ENCODE measurements at regions not wholly inside any gene's neighbourhood (a gene's known extent, or its start where the extent isn't known, plus 50 kb on each side); places are given as distances from the start of the nearest gene placed in this dataset.

DNA sequence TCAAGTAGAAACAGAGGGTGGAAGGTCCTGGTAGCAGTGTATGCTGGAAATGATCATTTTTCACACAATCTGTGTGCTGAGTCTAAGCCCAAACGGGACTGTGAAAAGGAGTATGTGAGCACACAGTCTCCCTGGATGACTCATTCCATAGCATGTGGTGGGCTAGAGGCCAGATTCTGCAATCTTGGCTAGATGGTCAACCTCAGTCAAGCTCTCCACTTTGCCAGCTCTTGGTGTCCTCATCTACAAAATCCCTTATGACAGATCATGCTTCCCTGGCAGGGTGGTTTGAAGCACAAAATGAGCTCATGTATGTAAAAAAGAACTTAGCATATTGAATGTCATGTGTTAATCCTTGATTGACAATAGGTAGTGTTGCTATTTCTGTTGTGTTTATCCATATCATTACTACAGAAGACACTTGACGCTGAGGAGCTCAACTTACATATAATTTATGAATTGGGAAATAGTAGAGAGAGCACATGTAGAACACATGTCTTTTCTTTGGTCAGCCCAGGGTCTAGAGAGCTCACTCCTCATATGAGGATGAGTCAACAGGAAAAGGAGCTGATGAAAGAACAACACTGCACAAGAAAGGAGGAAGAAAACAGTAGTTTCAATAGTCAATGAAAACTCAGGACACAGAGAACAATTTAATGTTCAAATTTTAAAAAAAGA, 517.5 kb downstream of the BCL11B start:
- DNase-seq = no peak

DNA sequence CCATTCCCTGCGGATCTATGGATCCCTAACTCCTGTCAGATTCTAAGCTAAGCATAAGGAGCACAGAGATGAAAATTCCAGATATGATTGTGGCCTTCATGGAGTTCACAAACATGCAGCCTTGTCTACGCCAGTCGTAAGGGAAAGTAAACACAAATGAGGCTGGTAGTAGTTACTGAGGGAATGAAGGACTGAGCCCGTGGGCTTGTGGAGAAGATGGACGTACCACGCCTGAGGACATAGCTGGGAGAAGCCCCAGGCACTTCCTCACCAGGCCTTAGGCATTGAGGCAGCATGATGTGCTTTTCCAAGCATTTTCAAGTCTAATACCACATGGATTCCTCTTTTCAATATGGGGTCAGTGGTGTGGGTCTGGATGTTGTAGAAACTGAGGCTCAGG, 515.2 kb downstream of the BCL11B start:
- no peak for DNase-seq

DNA sequence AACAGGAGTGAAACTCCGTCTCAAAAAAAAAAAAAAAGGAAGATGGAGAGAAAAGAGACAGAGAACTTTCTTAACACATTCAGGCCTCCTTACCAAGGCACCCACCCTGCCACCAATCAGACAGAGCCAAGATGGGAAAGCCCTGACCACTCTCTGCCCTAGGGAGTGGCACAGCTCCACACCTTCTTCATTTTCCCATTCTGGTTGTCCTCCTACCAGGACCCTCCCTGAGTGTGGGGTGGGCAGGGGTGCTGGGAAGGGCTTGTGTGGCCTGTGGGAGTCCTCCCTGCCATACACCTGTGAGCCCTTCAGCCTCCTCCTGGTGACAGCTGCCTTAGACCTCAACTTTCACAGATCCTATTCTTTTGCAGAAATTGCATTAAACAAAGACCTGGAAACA, 513.6 kb downstream of the BCL11B start:
- DNase-seq = no peak

DNA sequence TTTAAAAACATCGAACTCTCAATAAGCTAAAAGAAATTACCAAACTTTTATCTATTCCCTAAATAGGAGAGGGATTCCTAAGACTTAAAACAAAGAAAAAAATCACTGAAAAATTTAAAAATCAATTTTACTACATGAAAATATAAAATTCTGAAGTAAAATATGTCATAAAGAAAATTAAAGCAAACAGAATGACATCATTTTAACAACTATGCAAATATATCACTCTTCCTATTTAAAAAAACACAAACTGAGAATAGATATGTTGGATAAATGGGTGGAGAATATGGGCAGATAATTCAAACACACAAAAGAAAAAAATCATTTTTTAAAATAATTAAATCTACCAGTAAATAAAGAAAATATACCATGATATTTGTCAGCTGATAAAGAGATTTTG, 510.0 kb downstream of the BCL11B start:
- no peak for DNase-seq

DNA sequence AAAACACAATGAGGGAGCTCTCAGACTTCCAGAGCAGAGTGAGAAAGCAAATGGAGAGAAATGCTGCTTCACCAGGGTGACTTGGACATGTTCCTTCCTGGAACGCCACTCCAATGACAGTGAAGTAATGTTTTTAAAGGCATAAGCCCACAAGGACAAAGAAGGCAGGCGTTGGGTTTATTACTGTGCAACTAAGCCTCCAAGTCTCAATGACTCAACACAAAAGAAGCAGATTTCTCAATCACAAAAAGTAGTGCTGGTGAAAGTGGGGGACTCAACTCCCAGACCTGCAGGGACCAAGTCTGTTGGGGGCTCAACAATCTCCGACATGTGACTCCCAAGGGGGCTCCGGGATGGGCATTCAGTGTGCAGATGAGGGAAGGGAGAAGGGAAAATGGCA, 505.2 kb downstream of the BCL11B start:
- DNase-seq = no peak

DNA sequence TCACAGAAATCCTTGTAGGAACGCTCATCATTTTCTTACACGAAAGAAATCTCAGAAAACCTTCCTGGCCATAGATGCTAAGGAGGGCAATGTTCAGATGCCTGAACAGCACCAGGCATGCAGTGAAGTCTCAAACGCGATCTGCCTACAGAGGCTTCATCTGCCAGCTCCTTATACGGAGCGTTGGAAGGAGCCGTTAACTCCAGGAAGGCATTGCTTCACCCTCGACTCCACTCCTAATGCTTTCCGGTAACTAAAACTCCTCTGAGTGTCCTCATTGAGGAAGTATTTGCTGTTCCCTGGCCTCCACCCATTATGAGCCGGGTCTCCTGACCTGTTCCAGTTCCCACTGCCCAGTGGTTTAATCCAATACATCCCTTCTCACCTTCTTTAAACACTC, 502.7 kb downstream of the BCL11B start:
- no peak for DNase-seq

DNA sequence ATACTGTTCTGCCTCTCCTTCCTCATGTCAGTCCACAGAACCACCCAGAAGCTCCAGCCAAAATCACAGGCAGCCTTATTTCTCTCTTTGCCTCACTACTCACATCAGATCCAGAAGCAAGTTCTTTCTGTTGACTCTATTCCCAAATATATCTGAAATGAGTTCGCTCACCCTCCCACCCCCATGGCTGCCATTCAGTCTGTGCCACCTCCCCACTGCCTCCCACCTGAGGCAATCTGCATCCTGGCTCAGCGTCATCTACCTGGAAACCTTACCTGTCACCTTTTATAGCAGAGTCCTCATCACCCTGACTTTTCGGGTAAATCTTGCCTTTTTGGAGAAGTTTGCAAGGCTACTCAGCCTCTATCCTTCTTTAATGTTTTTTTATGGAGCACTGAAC, 501.8 kb downstream of the BCL11B start:
- DNase-seq = no peak

- DNase-seq = no peak
Observed at GRCh38 chr14:98773814-98774213, 498.2 kb downstream of the BCL11B start.

- no peak for DNase-seq
Observed at GRCh38 chr14:98775892-98776291, 496.1 kb downstream of the BCL11B start.

GRCh38 chr14:98782062-98782461, 489.9 kb downstream of the BCL11B start:
- no peak for DNase-seq

DNA sequence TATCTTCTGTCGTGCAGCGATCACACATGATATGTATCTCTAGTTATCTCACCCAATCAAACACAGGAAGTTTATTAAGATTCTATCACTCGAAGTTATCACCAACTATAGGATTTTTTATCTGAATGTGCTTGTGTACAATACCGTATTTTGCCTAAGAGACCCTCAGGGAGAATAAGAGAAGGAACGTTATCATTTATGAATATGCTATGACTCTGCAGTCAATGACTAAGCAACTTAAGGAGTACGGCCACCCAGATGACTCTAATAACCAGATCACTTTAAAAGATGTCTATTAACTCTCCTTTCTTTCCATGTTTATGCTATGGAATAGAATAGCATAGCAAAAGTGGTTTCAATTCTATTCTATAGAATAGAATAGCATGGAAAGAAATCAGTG, 486.4 kb downstream of the BCL11B start:
- DNase-seq = no peak

- no peak for DNase-seq
Observed at GRCh38 chr14:98786456-98786855, 485.5 kb downstream of the BCL11B start.

DNA sequence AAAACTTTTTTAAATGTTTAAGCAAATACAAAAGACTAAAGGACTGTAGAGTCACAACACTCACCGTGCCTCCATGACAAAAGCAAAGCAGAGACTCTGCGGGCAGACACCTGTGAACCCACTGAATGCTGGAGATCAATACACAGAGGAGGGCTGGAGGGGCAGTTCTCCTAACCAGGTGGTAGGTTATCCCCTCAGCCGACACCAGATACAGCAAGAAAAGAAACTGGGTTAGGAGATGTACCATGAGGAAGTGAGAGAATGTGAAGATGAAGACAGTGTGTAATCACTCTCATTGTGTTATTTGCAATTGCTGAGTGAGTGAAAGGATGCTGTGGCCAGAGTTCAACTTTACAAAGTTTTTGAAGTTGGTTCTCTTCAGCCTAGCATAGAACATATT, 480.3 kb downstream of the BCL11B start:
- DNase-seq = no peak

DNA sequence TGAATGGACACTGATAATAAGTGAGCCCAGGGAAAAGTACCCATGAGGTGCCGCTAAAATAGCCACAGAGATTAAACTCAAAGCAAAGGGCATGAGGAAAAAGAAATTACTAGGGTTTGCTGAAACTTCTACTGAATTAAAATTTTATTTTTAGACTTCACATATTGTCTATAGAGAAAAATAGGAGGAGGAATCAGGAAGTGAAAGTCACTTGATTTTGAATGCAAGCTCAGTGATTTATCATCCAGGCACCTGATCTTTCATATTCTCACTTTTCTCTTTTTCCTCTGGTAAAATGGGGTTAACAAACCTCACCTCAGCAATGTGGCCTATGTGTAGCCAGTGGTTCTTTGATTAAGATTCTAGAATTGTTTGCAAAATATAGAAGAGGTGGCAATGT, 479.8 kb downstream of the BCL11B start:
- DNase-seq = no peak

DNA sequence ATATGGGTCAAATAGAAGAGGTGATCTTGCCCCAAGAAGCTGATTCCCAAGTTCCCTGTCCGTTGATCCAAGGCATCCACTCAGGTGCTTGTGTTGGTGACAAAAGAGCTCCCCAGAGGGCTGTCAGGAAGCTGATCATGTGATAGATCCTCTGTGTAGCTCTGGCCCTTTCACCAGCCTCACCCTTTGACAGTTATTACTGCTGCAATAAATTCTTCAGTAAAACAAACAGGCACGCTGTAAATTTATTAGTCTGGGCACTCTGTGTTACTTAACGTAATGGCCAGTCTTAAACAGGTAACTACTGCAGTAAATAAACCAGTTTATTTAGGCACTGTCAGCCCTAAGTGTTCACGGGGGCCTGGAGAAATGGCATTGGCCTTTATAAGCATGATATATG, 473.9 kb downstream of the BCL11B start:
- no peak for DNase-seq

DNA sequence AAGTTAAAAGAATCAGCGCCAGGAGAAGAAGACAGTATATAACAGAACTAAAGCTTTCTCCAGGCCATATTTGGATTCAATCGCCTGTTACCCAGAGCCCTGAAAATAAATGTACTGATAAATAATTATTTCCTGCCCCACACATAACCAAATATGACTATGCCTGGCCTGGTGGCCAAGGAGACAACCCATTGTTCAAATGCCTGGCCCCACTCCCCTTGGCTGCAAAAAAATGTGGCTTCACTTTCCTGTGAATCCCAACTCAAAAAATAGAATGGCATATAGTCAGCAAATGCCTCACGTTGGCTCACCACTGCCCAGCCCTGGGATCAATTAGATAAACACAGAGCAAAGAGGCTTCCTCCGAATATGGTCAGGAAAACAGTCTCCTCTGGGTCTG, 472.1 kb downstream of the BCL11B start:
- DNase-seq = no peak

DNA sequence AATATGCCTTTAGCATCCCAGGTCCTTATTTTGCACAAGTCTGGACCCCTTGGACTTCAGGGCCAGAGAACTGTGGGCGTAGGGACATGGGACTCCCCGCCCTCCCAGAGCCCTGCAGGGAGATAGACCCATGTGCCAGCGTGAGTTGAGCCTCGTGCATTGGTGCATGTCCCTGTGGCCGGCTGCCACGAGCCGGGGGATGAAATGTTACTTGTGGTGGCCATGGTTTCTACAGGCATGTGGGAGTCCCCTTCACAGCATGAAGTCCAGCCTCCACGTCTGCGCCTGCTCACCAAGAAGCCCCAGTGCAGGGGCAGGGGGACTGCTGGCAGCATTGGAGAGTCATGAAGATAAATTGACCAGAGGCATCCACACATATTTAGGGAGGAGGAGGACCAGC, 470.0 kb downstream of the BCL11B start:
- DNase-seq = no peak

DNA sequence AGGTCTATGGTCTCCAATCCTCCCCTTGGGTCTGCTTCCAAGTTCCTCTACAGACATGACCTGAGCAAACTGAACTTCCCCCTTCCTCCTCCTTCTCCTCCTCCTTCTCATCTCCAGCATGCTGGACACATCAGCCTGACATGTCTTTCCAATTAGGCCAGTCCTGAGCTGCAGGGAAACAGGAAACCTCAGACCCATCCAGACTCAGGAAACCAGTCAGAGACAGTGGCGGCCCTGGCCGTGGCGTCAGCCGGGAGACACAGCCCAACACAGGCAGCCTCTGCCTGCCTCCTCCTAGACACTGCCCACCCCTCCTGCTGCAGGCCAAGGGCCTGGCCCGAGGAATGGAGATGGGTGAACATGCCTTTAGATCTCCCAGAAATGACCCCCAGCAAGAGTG, 468.8 kb downstream of the BCL11B start:
- DNase-seq = no peak

DNA sequence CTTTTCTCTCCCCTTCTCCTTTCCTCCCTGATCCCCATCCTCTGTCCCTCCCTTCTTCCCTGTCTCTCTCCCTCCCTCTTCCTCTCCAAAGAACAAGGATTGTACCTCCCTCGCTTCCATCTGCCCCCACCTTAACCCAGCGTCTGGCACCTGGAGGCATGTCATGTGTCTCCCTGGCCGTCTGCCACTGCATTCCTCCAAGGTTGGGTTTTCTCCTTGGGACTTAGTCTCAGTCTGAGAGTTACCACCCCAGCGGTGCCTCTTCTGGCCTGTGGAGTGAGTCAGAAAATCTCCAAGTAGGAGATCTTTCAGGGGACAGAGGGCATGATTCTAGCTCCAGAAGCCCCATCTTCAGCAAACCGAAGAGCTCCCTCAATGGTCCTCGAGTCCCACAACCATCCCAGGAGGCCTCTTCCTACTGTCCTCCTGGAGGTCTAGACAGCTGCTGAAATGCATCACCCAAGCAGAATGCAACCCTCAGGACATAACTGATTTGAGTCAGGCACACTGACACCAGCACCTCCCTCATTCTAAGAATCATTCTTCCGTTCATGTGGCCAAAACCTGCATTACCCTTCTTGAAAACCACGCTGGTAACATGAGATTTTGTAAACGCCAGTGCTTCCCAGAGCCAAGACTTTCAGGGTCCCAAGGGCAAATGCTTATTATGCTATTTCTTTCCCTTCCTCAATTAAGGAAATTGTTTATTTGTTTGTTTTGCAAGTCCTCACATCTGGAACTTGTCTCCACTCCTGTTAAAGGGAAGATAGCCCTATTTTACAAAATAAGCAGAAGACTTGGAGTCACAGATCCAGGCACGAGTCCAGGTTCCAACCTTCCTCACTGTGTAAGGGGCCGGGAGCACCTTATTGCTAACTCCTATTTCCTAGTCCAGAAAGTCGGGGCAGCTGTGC, 463.2 kb downstream of the BCL11B start:
- DNase-seq = no peak

GRCh38 chr14:98816195-98816594, 455.8 kb downstream of the BCL11B start:
- DNase-seq = no peak

DNA sequence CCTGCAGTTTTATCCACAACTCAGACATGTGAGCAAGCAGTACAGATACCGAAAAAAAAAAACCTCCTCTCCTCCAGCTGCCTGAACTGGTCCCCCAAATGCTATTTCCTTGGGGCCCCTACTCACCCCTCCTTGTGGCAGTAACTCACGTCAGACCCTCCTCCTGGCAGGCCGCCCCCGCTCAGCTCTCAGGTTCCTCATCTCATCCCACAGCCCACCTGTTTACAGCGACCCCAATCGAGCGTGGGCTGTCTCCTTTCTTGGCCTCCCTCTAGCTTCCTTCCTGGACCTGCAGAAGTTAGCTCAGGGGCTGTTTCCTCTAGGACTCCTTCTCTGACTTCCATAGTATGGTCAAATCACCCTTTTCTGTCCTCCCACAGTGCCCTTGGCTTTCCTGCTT, 455.3 kb downstream of the BCL11B start:
- DNase-seq = no peak

DNA sequence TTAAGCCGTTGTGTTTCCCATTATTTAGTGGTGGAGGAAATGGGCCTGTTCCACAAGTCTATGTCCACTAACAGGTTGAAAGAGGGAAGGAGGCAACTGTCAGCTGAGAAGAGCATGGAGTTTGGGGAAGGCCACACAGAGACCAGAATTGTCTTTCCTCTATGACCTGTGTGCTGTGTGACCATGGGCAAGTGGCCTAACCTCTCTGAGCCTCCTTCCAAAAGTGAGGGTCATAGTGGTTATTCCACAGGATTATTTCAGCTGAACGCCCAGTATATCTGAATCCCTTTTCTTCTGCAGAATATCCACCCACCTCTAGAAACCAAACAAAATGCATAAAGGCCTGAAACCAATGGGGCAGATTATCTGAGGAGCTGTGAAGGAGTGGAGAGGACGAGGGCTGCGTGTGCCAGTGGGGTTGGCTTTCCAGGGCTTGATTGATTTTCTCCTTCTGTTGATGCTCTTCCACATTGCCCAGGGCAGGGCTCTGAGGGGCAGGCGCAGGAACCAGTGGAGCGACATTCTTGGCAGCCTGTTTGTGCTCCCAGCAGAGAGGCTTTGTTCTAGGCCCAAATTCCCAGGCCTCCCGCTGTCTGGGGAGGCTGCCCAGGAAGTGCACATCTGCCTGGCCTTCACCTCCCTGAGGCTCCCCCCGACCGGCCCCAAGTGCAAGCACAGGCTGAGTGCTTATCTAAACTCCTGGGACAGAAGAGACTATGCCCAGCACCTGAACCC, 452.7 kb downstream of the BCL11B start:
- DNase-seq = no peak

GRCh38 chr14:98819867-98820206, 452.2 kb downstream of the BCL11B start:
- DNase-seq = no peak

- no peak for DNase-seq
Observed at GRCh38 chr14:98822917-98823316, 449.1 kb downstream of the BCL11B start.

Measured in SHP77 (cell line).